AG04449 (cell line): ENCODE measurements at regions not wholly inside any gene's neighbourhood (a gene's known extent, or its start where the extent isn't known, plus 50 kb on each side); places are given as distances from the start of the nearest gene placed in this dataset.

ENCODE experiments used
- CTCF ChIA-PET: fragments of 350-600 bp; formaldehyde crosslinking; extraction: SDS; loops from one replicate; lab custom pipeline; 2021; ENCODE audit warnings: antibody characterized with exemption; lab: Yijun Ruan, JAX
- POLR2A ChIA-PET: fragments of 400-600, 350-600 bp; formaldehyde crosslinking; extraction: SDS; loops from one replicate; lab custom pipeline; 2020; ENCODE audit warnings: antibody characterized with exemption, inconsistent platforms; lab: Yijun Ruan, JAX
- DNase-seq: peaks from one replicate; pipeline ENCODE4 v3.0.0-alpha.2; 2010; ENCODE audit warnings: low read depth, low spot score
- H3K4me3 ChIP-seq: 2 replicates; pipeline ENCODE4 v1.5.1; 2011; ENCODE audit warnings: low read depth, mild to moderate bottlenecking, control low read depth, low read length
- TF ChIP-seq, protein P1 (sequence below): IDR thresholded peaks from one replicate; pipeline ENCODE4 v1.5.1; 2011; ENCODE audit warnings: mild to moderate bottlenecking, moderate library complexity, low read length, control low read depth, inconsistent platforms; ENCODE audit not compliant: insufficient read depth; ENCODE audit errors: missing control alignments

DNA sequence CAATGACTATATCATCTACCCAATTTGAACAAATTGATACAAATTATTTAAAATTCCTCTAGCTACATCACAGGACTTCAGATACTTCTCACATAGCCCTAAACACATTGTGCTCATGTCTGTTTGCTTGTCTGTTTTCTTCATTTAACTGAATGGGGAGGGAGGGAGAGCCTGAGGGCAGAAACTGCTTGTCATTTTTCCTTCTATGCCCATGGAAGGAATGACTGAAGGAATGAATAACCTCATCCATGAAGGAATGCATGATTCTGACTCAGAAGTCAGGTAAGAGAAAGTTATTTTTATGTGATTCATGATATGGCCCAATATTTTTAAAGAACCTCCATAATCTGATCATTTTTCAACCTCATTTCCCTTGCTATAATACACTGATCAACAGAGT, 418.0 kb upstream of the PITX2 start:
- CTCF ChIA-PET = interaction anchor here (1.4 kb wide), 1 partner anchor 8 kb away, joined by 3 read pairs; no protein-coding TSS in a partner anchor
- H3K4me3 ChIP-seq = no peak overlapping the region
- POLR2A ChIA-PET = no interaction called here
- DNase-seq = no peak
- TF ChIP-seq, protein P1, sequence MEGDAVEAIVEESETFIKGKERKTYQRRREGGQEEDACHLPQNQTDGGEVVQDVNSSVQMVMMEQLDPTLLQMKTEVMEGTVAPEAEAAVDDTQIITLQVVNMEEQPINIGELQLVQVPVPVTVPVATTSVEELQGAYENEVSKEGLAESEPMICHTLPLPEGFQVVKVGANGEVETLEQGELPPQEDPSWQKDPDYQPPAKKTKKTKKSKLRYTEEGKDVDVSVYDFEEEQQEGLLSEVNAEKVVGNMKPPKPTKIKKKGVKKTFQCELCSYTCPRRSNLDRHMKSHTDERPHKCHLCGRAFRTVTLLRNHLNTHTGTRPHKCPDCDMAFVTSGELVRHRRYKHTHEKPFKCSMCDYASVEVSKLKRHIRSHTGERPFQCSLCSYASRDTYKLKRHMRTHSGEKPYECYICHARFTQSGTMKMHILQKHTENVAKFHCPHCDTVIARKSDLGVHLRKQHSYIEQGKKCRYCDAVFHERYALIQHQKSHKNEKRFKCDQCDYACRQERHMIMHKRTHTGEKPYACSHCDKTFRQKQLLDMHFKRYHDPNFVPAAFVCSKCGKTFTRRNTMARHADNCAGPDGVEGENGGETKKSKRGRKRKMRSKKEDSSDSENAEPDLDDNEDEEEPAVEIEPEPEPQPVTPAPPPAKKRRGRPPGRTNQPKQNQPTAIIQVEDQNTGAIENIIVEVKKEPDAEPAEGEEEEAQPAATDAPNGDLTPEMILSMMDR = no peak

DNA sequence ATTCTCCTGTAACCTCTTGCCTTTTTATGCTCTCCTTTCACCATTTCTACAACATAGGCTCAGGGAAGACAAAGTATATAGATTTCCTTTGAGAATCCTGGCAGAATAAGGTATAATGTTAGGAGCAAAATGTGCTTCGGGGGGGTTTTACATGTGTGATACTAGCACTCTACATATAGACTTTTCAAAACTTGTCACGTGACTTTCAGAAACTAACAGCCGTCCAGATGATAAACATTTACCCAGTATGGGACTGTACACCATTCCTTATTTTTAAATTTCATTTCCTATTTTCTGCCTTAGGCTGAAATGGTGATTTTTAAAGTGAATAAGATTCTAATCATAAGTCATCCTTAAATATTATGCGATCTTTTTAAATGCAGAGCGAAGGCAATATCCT, 420.4 kb upstream of the PITX2 start:
- no peak for DNase-seq
- ChIA-PET CTCF (no interaction called here), POLR2A (no interaction called here)
- no peak overlapping the region for H3K4me3 ChIP-seq
- TF ChIP-seq, protein P1 = no peak

DNA sequence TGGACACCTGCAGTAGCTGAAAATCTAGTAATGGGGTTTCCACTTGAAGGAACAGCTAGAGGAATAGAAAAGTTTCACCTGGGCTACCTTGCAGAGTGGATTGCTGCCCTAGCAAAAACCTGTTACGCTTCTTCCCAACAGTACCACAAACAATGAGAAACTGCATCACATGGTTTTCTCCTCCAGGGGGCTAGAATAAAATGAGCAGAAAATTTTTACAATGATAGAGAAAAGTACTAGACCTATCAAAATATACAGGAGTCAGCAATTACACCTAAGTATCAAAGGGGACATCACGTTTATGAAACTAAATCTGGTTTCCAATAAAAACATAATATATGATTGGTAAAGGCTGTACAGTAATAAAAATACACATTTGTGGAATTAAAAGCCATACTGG, 423.1 kb upstream of the PITX2 start:
- POLR2A ChIA-PET = no interaction called here
- TF ChIP-seq, protein P1 = no peak
- no peak for DNase-seq
- CTCF ChIA-PET = interaction anchor here (0.8 kb wide), 1 partner anchor 10 kb away, joined by 3 read pairs; no protein-coding TSS in a partner anchor
- no peak overlapping the region for H3K4me3 ChIP-seq

DNA sequence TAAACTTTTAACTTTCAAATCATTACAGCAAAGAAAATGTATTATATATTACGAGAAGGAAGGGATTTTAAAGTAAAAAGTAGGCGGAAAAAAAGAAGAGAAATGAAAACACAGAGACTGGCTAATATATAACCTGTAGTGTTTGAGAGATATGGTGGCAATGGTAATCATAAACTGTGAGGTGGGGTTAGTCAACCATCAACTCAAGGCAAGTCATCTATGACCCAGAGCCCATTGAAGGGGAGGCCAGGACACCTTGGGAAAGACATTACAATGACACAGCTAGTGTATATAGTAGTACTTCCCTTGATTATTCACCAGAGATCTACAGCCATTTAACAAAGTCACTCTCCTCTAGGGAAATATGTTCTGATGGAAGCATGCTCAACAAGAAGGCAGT, 423.9 kb upstream of the PITX2 start:
- ChIA-PET POLR2A (no interaction called here), CTCF (no interaction called here)
- TF ChIP-seq, protein P1 = no peak
- no peak for DNase-seq
- H3K4me3 ChIP-seq = no peak overlapping the region

DNA sequence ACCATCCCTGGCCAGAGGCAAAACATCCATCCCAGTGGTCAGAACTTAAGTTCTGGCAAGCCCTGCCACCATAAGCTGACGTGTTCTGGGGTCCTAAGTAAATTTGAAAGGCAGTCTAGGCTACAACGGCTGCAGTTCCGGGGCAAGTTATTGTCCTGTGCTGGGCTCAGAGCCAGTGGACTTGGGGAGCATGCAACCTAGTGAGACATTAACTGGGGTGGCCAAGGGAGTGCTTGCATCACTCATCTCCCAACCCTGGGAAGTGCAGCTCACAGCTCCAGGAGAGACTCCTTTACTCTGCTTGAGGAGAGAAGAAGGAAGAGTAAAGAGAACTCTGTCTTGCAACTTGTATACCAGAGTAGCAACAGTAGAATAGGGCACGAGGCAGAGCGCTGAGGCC, 425.4 kb upstream of the PITX2 start:
- POLR2A ChIA-PET = no interaction called here
- CTCF ChIA-PET = no interaction called here
- H3K4me3 ChIP-seq = no peak overlapping the region
- TF ChIP-seq, protein P1 = no peak
- DNase-seq = no peak

DNA sequence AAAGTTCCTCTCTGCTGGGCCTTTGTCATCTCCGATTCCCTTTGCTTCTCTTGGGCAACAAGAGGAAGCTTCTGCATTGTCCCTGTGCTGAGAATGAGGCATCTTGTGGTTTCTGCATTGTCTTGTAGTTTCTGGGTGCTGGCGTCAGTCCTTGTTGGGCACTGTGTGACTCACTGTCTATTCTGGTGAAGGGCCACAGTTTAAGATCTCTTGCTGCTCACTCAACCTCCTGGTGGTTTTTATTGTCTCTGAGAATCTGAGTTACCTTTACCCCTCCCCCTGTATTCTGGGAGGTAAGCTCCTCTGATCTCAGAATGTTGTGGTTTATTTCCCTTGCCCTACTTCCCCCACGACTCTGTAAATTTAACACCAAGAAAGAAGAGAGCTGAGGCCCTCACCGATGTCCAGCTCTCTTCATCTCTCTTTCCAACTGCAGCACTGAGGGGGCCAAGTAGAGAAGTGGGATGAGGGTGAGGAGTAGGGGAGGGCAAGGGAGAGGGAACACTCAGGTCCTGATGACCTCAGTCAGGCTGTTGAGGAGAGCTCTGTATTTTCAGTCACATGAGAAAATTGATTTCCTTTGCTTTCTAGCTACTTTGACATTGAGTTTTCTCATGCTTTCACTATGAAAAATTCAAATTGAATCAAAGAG, 441.6 kb upstream of the PITX2 start:
- CTCF ChIA-PET = interaction anchor here (0.9 kb wide), 1 partner anchor 22 kb away, joined by 3 read pairs; no protein-coding TSS in a partner anchor
- TF ChIP-seq, protein P1 = no peak
- peak; percentile 67 for DNase-seq
- POLR2A ChIA-PET = interaction anchor here (0.7 kb wide), 1 partner anchor 441 kb away, joined by 4 read pairs; no protein-coding TSS in a partner anchor
- no peak overlapping the region for H3K4me3 ChIP-seq
